Neural progenitor cell (in vitro differentiated cells): ENCODE measurements at regions not wholly inside any gene's neighbourhood (a gene's known extent, or its start where the extent isn't known, plus 50 kb on each side); places are given as distances from the start of the nearest gene placed in this dataset.

Experiments used
- DNase-seq: peaks from one replicate; pipeline ENCODE4 v3.0.0-alpha.2; 2016; ENCODE audit warnings: low spot score
- H2AFZ ChIP-seq: fragments of 200-600 bp; sonication (generic); replicated peaks from 2 replicates; pipeline ENCODE4 v1.6.1; 2016; ENCODE audit warnings: antibody characterized with exemption
- H3F3A ChIP-seq: fragments of 200-600 bp; sonication (generic); 2 replicates; pipeline ENCODE4 v1.6.1; 2016; ENCODE audit warnings: antibody characterized with exemption, low read depth
- H3K27ac ChIP-seq: fragments of 200-600 bp; sonication (generic); 2 replicates; pipeline ENCODE4 v1.5.1; 2016; ENCODE audit warnings: mild to moderate bottlenecking
- H3K27me3 ChIP-seq: fragments of 200-600 bp; sonication (generic); 2 replicates; pipeline ENCODE4 v1.6.1; 2016; ENCODE audit warnings: mild to moderate bottlenecking, moderate library complexity
- H3K36me3 ChIP-seq: fragments of 200-600 bp; sonication (generic); 2 replicates; pipeline ENCODE4 v1.5.1; 2016
- H3K4me1 ChIP-seq: fragments of 200-600 bp; sonication (generic); 2 replicates; pipeline ENCODE4 v1.6.1; 2016; ENCODE audit warnings: mixed run types
- H3K4me2 ChIP-seq: fragments of 200-600 bp; sonication (generic); 2 replicates; pipeline ENCODE4 v1.6.1; 2016
- H3K4me3 ChIP-seq: fragments of 200-600 bp; sonication (generic); 2 replicates; pipeline ENCODE4 v1.5.1; 2016
- H3K79me2 ChIP-seq: fragments of 200-600 bp; sonication (generic); 2 replicates; pipeline ENCODE4 v1.6.1; 2016; ENCODE audit warnings: low read depth
- H3K9ac ChIP-seq: fragments of 200-600 bp; sonication (generic); 2 replicates; pipeline ENCODE4 v1.6.1; 2016
- H3K9me3 ChIP-seq: fragments of 200-600 bp; sonication (generic); 2 replicates; pipeline ENCODE4 v1.5.1; 2016; ENCODE audit warnings: low read depth
- H4K20me1 ChIP-seq: fragments of 200-600 bp; sonication (generic); 2 replicates; pipeline ENCODE4 v1.6.1; 2016; ENCODE audit warnings: low read depth
- H3K27ac Mint-ChIP-seq: 3 replicates; pipeline ENCODE4 v1.8.0; 2021; ENCODE audit warnings: mixed read lengths
- H3K27me3 Mint-ChIP-seq: 2 replicates; pipeline ENCODE4 v1.8.0; 2022; ENCODE audit warnings: low read depth, mild to moderate bottlenecking, inconsistent platforms, moderate library complexity, mixed read lengths; ENCODE audit not compliant: insufficient read depth
- H3K36me3 Mint-ChIP-seq: 3 replicates; pipeline ENCODE4 v1.8.0; 2021; ENCODE audit warnings: mixed read lengths
- H3K4me1 Mint-ChIP-seq: 3 replicates; pipeline ENCODE4 v1.8.0; 2021; ENCODE audit warnings: mixed read lengths
- H3K4me3 Mint-ChIP-seq: 3 replicates; pipeline ENCODE4 v1.8.0; 2021; ENCODE audit warnings: mild to moderate bottlenecking, moderate library complexity, mixed read lengths
- H3K9me3 Mint-ChIP-seq: 3 replicates; pipeline ENCODE4 v1.8.0; 2020; ENCODE audit warnings: mixed read lengths
- CTCF ChIP-seq: fragments of 200-600 bp; sonication (generic); IDR thresholded peaks from 2 replicates; pipeline ENCODE4 v1.5.1; 2017; ENCODE audit warnings: antibody characterized with exemption, mild to moderate bottlenecking
- EZH2 ChIP-seq: fragments of 200-600 bp; sonication (generic); IDR thresholded peaks from 2 replicates; pipeline ENCODE4 v1.6.1; 2017; ENCODE audit warnings: antibody characterized with exemption, mild to moderate bottlenecking, moderate library complexity
- EZH2phosphoT487 ChIP-seq: fragments of 200-600 bp; sonication (generic); IDR thresholded peaks from 2 replicates; pipeline ENCODE4 v1.6.1; 2017; ENCODE audit warnings: antibody characterized with exemption

- H3K4me3 ChIP-seq = no peak overlapping the region
Observed at GRCh38 chr4:52507774-52508173, 151.3 kb downstream of the USP46 start.

GRCh38 chr4:52510939-52511565, 148.0 kb downstream of the USP46 start:
- Histone ChIP-seq H3K9ac (no peak overlapping the region), H2AFZ (no peak overlapping the region), H3K79me2 (no peaks in the 10 kb centered on the region), H4K20me1 (no peaks in the 10 kb centered on the region), H3K4me1 (no peaks in the 10 kb centered on the region), H3F3A (peaks cover 4% of the 10 kb centered on the region), H3K36me3 (no peaks in the 10 kb centered on the region), H3K4me3 (no peak overlapping the region), H3K27me3 (no peaks in the 10 kb centered on the region), H3K27ac (no peak overlapping the region), H3K9me3 (no peaks in the 10 kb centered on the region), H3K4me2 (no peak overlapping the region)
- Mint-ChIP-seq H3K4me1 (peaks cover 2% of the 10 kb centered on the region), H3K4me3 (no peak overlapping the region), H3K36me3 (no peaks in the 10 kb centered on the region), H3K27ac (no peak overlapping the region), H3K9me3 (peaks cover 6% of the 10 kb centered on the region), H3K27me3 (peaks cover 4% of the 10 kb centered on the region)
- TF ChIP-seq CTCF = no peak
- no peak for TF ChIP-seq EZH2
- no peak for TF ChIP-seq EZH2phosphoT487
- no peak for DNase-seq

More at GRCh38 chr4:52507774-52508173, 151.3 kb downstream of the USP46 start:
- no peak overlapping the region for H3K4me2 ChIP-seq
- TF ChIP-seq EZH2phosphoT487 (no peak), CTCF (no peak), EZH2 (no peak)
- Mint-ChIP-seq H3K4me1 (no peaks in the 10 kb centered on the region), H3K9me3 (no peaks in the 10 kb centered on the region), H3K36me3 (no peaks in the 10 kb centered on the region), H3K4me3 (no peak overlapping the region), H3K27me3 (peaks cover 4% of the 10 kb centered on the region), H3K27ac (no peak overlapping the region)
- no peaks in the 10 kb centered on the region for H3F3A ChIP-seq
- H3K36me3 ChIP-seq = no peaks in the 10 kb centered on the region
- H4K20me1 ChIP-seq = no peaks in the 10 kb centered on the region
- no peak overlapping the region for H2AFZ ChIP-seq
- H3K27me3 ChIP-seq = no peaks in the 10 kb centered on the region
- H3K79me2 ChIP-seq = no peaks in the 10 kb centered on the region
- DNase-seq = no peak
- H3K27ac ChIP-seq = no peak overlapping the region
- no peaks in the 10 kb centered on the region for H3K4me1 ChIP-seq
- H3K9ac ChIP-seq = no peak overlapping the region
- H3K9me3 ChIP-seq = no peaks in the 10 kb centered on the region

- no peak overlapping the region for H3K4me3 Mint-ChIP-seq
- DNase-seq = no peak
- no peak overlapping the region for H3K9ac ChIP-seq
Observed at GRCh38 chr4:52511825-52512224, 147.3 kb downstream of the USP46 start.

More at GRCh38 chr4:52511825-52512224, 147.3 kb downstream of the USP46 start:
- H2AFZ ChIP-seq = no peak overlapping the region
- no peak overlapping the region for H3K4me2 ChIP-seq
- no peak overlapping the region for H3K27ac ChIP-seq
- no peaks in the 10 kb centered on the region for H3K36me3 Mint-ChIP-seq
- H3K27me3 Mint-ChIP-seq = peaks cover 4% of the 10 kb centered on the region
- H3K79me2 ChIP-seq = no peaks in the 10 kb centered on the region
- no peaks in the 10 kb centered on the region for H3K4me1 ChIP-seq
- no peak overlapping the region for H3K4me3 ChIP-seq
- H3K27me3 ChIP-seq = no peaks in the 10 kb centered on the region
- no peaks in the 10 kb centered on the region for H3K9me3 ChIP-seq
- no peak overlapping the region for H3K27ac Mint-ChIP-seq
- H3F3A ChIP-seq = peaks cover 12% of the 10 kb centered on the region
- no peaks in the 10 kb centered on the region for H4K20me1 ChIP-seq
- H3K4me1 Mint-ChIP-seq = peaks cover 5% of the 10 kb centered on the region
- TF ChIP-seq EZH2phosphoT487 = no peak
- no peak for TF ChIP-seq EZH2
- no peak for TF ChIP-seq CTCF
- no peaks in the 10 kb centered on the region for H3K36me3 ChIP-seq
- peaks cover 6% of the 10 kb centered on the region for H3K9me3 Mint-ChIP-seq
